HG02970 (cell line): ENCODE measurements at regions not wholly inside any gene's neighbourhood (a gene's known extent, or its start where the extent isn't known, plus 50 kb on each side); places are given as distances from the start of the nearest gene placed in this dataset.

Source experiments
- ATAC-seq: cut with Tn5 transposase; IDR thresholded peaks from one replicate; pipeline ENCODE4 v1.9.1; 2021; ENCODE audit warnings: mild to moderate bottlenecking, moderate library complexity, moderate number of reproducible peaks; ENCODE audit not compliant: unreplicated experiment, low FRiP score

- no peak for ATAC-seq
These were observed 82.4 kb upstream of the PDE1C start for GRCh38 chr7:32152576-32152975.

- no peak for ATAC-seq
These were observed 80.4 kb upstream of the PDE1C start for GRCh38 chr7:32150589-32150988.

GRCh38 chr7:32150039-32150438, 79.8 kb upstream of the PDE1C start:
- no peak for ATAC-seq

- no peak for ATAC-seq
These were observed 77.5 kb upstream of the PDE1C start for GRCh38 chr7:32147546-32148268.

- ATAC-seq, result no peak
These were observed 75.7 kb upstream of the PDE1C start for GRCh38 chr7:32145911-32146310.

GRCh38 chr7:32144676-32145075, 74.5 kb upstream of the PDE1C start:
- no peak for ATAC-seq

- ATAC-seq, result no peak
These were observed 73.1 kb upstream of the PDE1C start for GRCh38 chr7:32143301-32143700.

- ATAC-seq, result no peak
These were observed 72.4 kb upstream of the PDE1C start for GRCh38 chr7:32142649-32143048.

- no peak for ATAC-seq
These were observed 70.2 kb upstream of the PDE1C start for GRCh38 chr7:32140210-32140939.

- no peak for ATAC-seq
These were observed 66.9 kb upstream of the PDE1C start for GRCh38 chr7:32137059-32137458.

GRCh38 chr7:32131091-32131490, 60.9 kb upstream of the PDE1C start:
- ATAC-seq, result no peak

GRCh38 chr7:32126843-32127242, 56.6 kb upstream of the PDE1C start:
- ATAC-seq, result no peak
